GM12891 (cell line): ENCODE measurements at regions not wholly inside any gene's neighbourhood (a gene's known extent, or its start where the extent isn't known, plus 50 kb on each side); places are given as distances from the start of the nearest gene placed in this dataset.

Source experiments
- DNase-seq: peaks from one replicate; pipeline ENCODE4 v3.0.0; 2011; ENCODE audit warnings: low spot score; ENCODE audit not compliant: insufficient read length
- FAIRE-seq: peaks from 2 replicates; lab custom pipeline; 2011; peaks lifted over from hg19 to GRCh38; lab: Jason Lieb, UNC
- PAX5 ChIP-seq: IDR thresholded peaks from 2 replicates; pipeline ENCODE4 v1.6.1; 2011; ENCODE audit warnings: low read length, moderate library complexity, mild to moderate bottlenecking; ENCODE audit not compliant: insufficient read depth, severe bottlenecking
- POLR2A ChIP-seq: IDR thresholded peaks from 2 replicates; pipeline ENCODE4 v1.6.1; 2011; ENCODE audit warnings: low read depth, low read length, control low read depth
- POLR2AphosphoS5 ChIP-seq: IDR thresholded peaks from 2 replicates; pipeline ENCODE4 v1.6.1; 2011; ENCODE audit warnings: low read depth, low read length, control low read depth
- POU2F2 ChIP-seq: IDR thresholded peaks from 2 replicates; pipeline ENCODE4 v1.6.1; 2011; ENCODE audit warnings: low read depth, mild to moderate bottlenecking, control low read depth, low read length, moderate library complexity
- SPI1 ChIP-seq: IDR thresholded peaks from 2 replicates; pipeline ENCODE4 v1.6.1; 2011; ENCODE audit warnings: low read depth, low read length, control low read depth
- TAF1 ChIP-seq: IDR thresholded peaks from 2 replicates; pipeline ENCODE4 v1.6.1; 2011; ENCODE audit warnings: low read depth, low read length, control low read depth

GRCh38 chrX:147779173-147779572 is 132.5 kb upstream of the FMR1 start:
- no peak for TF ChIP-seq TAF1
- TF ChIP-seq POU2F2: no peak
- TF ChIP-seq SPI1: no peak
- DNase-seq (no peak), FAIRE-seq (no peak)

GRCh38 chrX:147781844-147782243 is 129.9 kb upstream of the FMR1 start:
- no peak for TF ChIP-seq POLR2A
- no peak for TF ChIP-seq SPI1
- TF ChIP-seq TAF1: no peak
- TF ChIP-seq POLR2AphosphoS5: no peak
- TF ChIP-seq POU2F2: no peak
- no peak for FAIRE-seq
- DNase-seq: no peak

- FAIRE-seq (no peak), DNase-seq (no peak)
- TF ChIP-seq POU2F2 (no peak), SPI1 (no peak), POLR2A (no peak)
These were observed 122.9 kb upstream of the FMR1 start for GRCh38 chrX:147788641-147789350.

- FAIRE-seq (no peak), DNase-seq (no peak)
- no peak for TF ChIP-seq TAF1
- no peak for TF ChIP-seq PAX5
- TF ChIP-seq POLR2A: no peak
- no peak for TF ChIP-seq POLR2AphosphoS5
These were observed 111.1 kb upstream of the FMR1 start for GRCh38 chrX:147800663-147801062.

GRCh38 chrX:147803948-147804347 is 107.8 kb upstream of the FMR1 start:
- peak; percentile 38 for FAIRE-seq
- TF ChIP-seq POLR2AphosphoS5: no peak
- TF ChIP-seq POU2F2: no peak
- TF ChIP-seq TAF1: no peak
- DNase-seq: no peak

GRCh38 chrX:147811803-147812202 is 99.9 kb upstream of the FMR1 start:
- no peak for TF ChIP-seq POLR2A
- no peak for TF ChIP-seq POLR2AphosphoS5
- TF ChIP-seq TAF1: no peak
- TF ChIP-seq PAX5: no peak
- no peak for TF ChIP-seq SPI1
- FAIRE-seq (no peak), DNase-seq (no peak)

DNA sequence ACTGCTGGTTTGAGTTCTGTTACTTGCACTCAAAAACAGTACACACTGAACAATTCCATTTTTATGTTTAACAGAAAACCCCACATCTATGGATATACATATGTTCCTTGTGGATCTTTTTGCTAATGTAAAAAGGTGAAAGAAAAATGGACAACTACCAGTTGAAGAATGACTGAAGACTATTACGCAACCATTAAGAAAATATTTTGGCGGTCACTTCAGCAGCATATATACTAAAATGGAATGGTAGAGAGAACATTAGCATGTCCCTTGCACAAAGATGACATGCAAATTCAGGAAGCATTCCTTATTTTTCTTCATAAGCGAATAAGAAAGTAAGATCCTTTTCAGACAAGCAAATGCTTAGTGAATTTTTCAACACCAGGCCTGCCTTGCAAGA is 84.6 kb upstream of the FMR1 start:
- TF ChIP-seq POLR2A (no peak), SPI1 (no peak), PAX5 (no peak), POU2F2 (no peak)
- FAIRE-seq (no peak), DNase-seq (no peak)

DNA sequence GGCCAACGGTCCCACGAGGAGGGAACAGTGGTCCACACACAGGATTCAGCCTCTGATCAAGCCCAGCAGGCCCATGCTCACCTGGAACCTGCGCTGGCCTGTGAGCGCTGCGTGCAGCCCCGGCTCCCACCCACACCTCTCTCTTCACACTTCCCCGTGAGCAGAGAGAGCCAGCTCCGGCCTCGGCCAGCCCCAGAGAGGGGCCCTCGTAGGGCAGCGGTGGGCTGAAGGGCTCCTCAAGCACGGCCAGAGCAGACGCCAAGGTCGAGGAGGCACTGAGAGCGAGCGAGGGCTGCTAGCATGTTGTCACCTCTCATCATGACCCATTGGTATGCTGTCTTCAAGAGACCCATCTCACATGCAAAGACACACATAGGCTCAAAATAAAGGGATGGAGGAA is 83.0 kb upstream of the FMR1 start:
- DNase-seq (no peak), FAIRE-seq (no peak)
- TF ChIP-seq POLR2A (no peak), TAF1 (no peak), POU2F2 (no peak), SPI1 (no peak), PAX5 (no peak), POLR2AphosphoS5 (no peak)

- FAIRE-seq: no peak
- TF ChIP-seq POLR2A: no peak
- TF ChIP-seq TAF1: no peak
- TF ChIP-seq SPI1: peak; percentile 79
- no peak for DNase-seq
These were observed 78.9 kb upstream of the FMR1 start for GRCh38 chrX:147832707-147833348.

DNA sequence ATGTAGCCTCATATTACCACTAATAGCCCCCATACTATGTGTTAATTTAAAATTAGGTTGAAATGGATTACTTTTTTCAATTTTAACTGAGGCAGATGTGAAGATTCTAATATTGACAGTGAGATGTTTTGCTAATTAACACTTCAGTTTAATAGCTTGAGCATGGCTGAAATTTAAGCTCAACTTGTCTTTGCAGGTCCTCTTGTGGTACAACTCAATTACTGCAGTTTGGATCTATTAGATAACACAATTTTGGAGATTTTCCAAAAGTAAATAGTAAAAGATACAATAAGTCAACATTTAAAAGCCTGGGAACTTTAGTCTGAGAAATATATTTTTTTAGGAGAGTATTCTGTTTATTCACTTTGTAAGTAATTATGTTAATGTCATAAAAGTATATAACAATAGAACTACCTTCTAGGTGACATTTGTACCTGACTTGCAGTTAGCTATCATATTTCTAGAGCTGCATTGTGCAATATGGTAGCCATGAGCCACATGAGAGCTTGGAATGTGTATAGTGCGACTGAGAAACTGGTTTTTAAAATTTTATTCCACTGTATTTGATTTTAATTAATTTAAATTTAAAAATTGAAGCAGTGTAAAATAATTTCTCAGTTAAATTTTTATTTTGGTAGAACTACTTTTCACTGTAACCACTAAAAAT is 73.1 kb upstream of the FMR1 start:
- TF ChIP-seq POLR2A: no peak
- no peak for TF ChIP-seq SPI1
- TF ChIP-seq POLR2AphosphoS5: no peak
- TF ChIP-seq TAF1: no peak
- no peak for TF ChIP-seq POU2F2
- no peak for TF ChIP-seq PAX5
- no peak for FAIRE-seq
- DNase-seq: no peak

- DNase-seq (no peak), FAIRE-seq (no peak)
- TF ChIP-seq TAF1: no peak
- TF ChIP-seq SPI1: no peak
- no peak for TF ChIP-seq POLR2A
- no peak for TF ChIP-seq PAX5
- TF ChIP-seq POU2F2: no peak
- TF ChIP-seq POLR2AphosphoS5: no peak
These were observed 65.0 kb upstream of the FMR1 start for GRCh38 chrX:147846676-147847075.
